HEK293 (cell line): ENCODE measurements at regions not wholly inside any gene's neighbourhood (a gene's known extent, or its start where the extent isn't known, plus 50 kb on each side); places are given as distances from the start of the nearest gene placed in this dataset.
"Not testable (repeated sequence)": the region's sequence is repeated elsewhere in the genome, so short reads cannot be mapped to it uniquely, and the experiment has no call there.

Source experiments
- CTCF ChIA-PET: fragments of 350-600 bp; formaldehyde crosslinking; extraction: SDS; loops from one replicate; lab custom pipeline; 2021; ENCODE audit warnings: antibody characterized with exemption; lab: Yijun Ruan, JAX
- POLR2A ChIA-PET: fragments of 300-600 bp; formaldehyde crosslinking; extraction: SDS; loops from one replicate; lab custom pipeline; 2020; ENCODE audit warnings: antibody characterized with exemption, inconsistent platforms; lab: Yijun Ruan, JAX
- H3K27ac ChIP-seq: fragments of 200-500 bp; sonication (Bioruptor generic); 2 replicates; pipeline ENCODE4 v1.5.1; 2014; ENCODE audit warnings: low read depth, low read length, control low read depth, inconsistent platforms; ENCODE audit errors: extremely low read depth
- H3K36me3 ChIP-seq, 2 experiments: fragments of 200-500 bp in 1 of 2; sonication (Bioruptor generic) in 1 of 2; 1 replicate in 1 of 2; 2 replicates in 1 of 2; pipeline ENCODE4 v1.5.1; 2014 to 2017; ENCODE audit warnings: inconsistent platforms in 2 of 2, low read length in 2 of 2; ENCODE audit not compliant: control insufficient read depth in 2 of 2, insufficient read depth in 1 of 2
- H3K4me1 ChIP-seq: fragments of 200-500 bp; sonication (Bioruptor generic); 2 replicates; pipeline ENCODE4 v1.5.1; 2014; ENCODE audit warnings: mild to moderate bottlenecking, low read length, inconsistent platforms; ENCODE audit not compliant: control insufficient read depth, insufficient read depth
- H3K4me3 ChIP-seq: 2 replicates; pipeline ENCODE4 v1.5.1; 2011; ENCODE audit warnings: low read depth, mild to moderate bottlenecking, control low read depth, low read length, moderate library complexity
- H3K9me3 ChIP-seq: fragments of 200-500 bp; sonication (Bioruptor generic); 2 replicates; pipeline ENCODE4 v1.5.1; 2014; ENCODE audit warnings: low read depth, low read length, inconsistent platforms; ENCODE audit not compliant: control insufficient read depth, insufficient read depth
- FEZF1 ChIP-seq: fragments of 450-650 bp; formaldehyde crosslinking; IDR thresholded peaks from 2 replicates; pipeline ENCODE4 v1.5.1; 2016; ENCODE audit warnings: missing biosample characterization, missing genetic modification characterization
- HOXD13 ChIP-seq: sonication (generic); formaldehyde crosslinking; IDR thresholded peaks from 2 replicates; pipeline ENCODE4 v1.8.0; 2022; ENCODE audit warnings: missing genetic modification reagents, borderline replicate concordance
- IKZF3 ChIP-seq: fragments of 450-650 bp; IDR thresholded peaks from 2 replicates; pipeline ENCODE4 v1.5.0; 2018; ENCODE audit warnings: missing biosample characterization, mild to moderate bottlenecking, missing genetic modification characterization, moderate library complexity
- MYNN ChIP-seq: fragments of 450-650 bp; formaldehyde crosslinking; IDR thresholded peaks from 2 replicates; pipeline ENCODE4 v1.5.1; 2016; ENCODE audit warnings: missing biosample characterization, missing genetic modification characterization, borderline replicate concordance
- PRDM6 ChIP-seq: fragments of 450-650 bp; formaldehyde crosslinking; IDR thresholded peaks from 2 replicates; pipeline ENCODE4 v1.5.1; 2017; ENCODE audit warnings: missing biosample characterization, missing genetic modification characterization
- SP3 ChIP-seq: fragments of 450-650 bp; formaldehyde crosslinking; IDR thresholded peaks from 2 replicates; pipeline ENCODE4 v1.5.1; 2016; ENCODE audit warnings: missing biosample characterization, missing genetic modification characterization
- WT1 ChIP-seq: fragments of 450-650 bp; formaldehyde crosslinking; IDR thresholded peaks from 2 replicates; pipeline ENCODE4 v1.5.1; 2016; ENCODE audit warnings: missing biosample characterization, missing genetic modification characterization
- YY1 ChIP-seq: fragments of 450-650 bp; formaldehyde crosslinking; IDR thresholded peaks from 2 replicates; pipeline ENCODE4 v1.5.1; 2018; ENCODE audit warnings: missing biosample characterization, missing genetic modification characterization
- ZBTB11 ChIP-seq: fragments of 450-650 bp; formaldehyde crosslinking; conservative IDR thresholded peaks from 2 replicates; pipeline ENCODE4 v1.5.1; 2016; ENCODE audit warnings: low read depth, missing biosample characterization, missing genetic modification characterization
- ZNF133 ChIP-seq: fragments of 450-650 bp; formaldehyde crosslinking; IDR thresholded peaks from 2 replicates; pipeline ENCODE4 v1.5.1; 2016; ENCODE audit warnings: missing biosample characterization, missing genetic modification characterization
- ZNF148 ChIP-seq: fragments of 450-650 bp; formaldehyde crosslinking; IDR thresholded peaks from 2 replicates; pipeline ENCODE4 v1.5.0; 2017; ENCODE audit warnings: missing biosample characterization, missing genetic modification characterization, borderline replicate concordance
- ZNF157 ChIP-seq: fragments of 450-650 bp; formaldehyde crosslinking; IDR thresholded peaks from 2 replicates; pipeline ENCODE4 v1.5.1; 2016; ENCODE audit warnings: missing biosample characterization, missing genetic modification characterization
- ZNF175 ChIP-seq: fragments of 450-650 bp; formaldehyde crosslinking; IDR thresholded peaks from 2 replicates; pipeline ENCODE4 v1.5.1; 2016; ENCODE audit warnings: missing biosample characterization, missing genetic modification characterization
- ZNF18 ChIP-seq: fragments of 450-650 bp; formaldehyde crosslinking; IDR thresholded peaks from 2 replicates; pipeline ENCODE4 v1.5.1; 2016; ENCODE audit warnings: missing biosample characterization, missing genetic modification characterization
- ZNF19 ChIP-seq: fragments of 450-650 bp; formaldehyde crosslinking; IDR thresholded peaks from 2 replicates; pipeline ENCODE4; 2016; ENCODE audit warnings: missing biosample characterization, missing genetic modification characterization, low read depth
- ZNF202 ChIP-seq: fragments of 450-650 bp; formaldehyde crosslinking; IDR thresholded peaks from 2 replicates; pipeline ENCODE4 v1.5.1; 2016; ENCODE audit warnings: missing biosample characterization, missing genetic modification characterization, borderline replicate concordance
- ZNF341 ChIP-seq: fragments of 450-650 bp; formaldehyde crosslinking; IDR thresholded peaks from 2 replicates; pipeline ENCODE4; 2016; ENCODE audit warnings: low read depth, missing biosample characterization, missing genetic modification characterization
- ZNF473 ChIP-seq: fragments of 450-650 bp; formaldehyde crosslinking; IDR thresholded peaks from 2 replicates; pipeline ENCODE4 v1.5.1; 2017; ENCODE audit warnings: missing biosample characterization, missing genetic modification characterization
- ZNF521 ChIP-seq: fragments of 450-650 bp; formaldehyde crosslinking; IDR thresholded peaks from 2 replicates; pipeline ENCODE4 v1.5.1; 2017; ENCODE audit warnings: missing biosample characterization, mild to moderate bottlenecking, missing genetic modification characterization
- ZNF529 ChIP-seq: fragments of 450-650 bp; formaldehyde crosslinking; IDR thresholded peaks from 2 replicates; pipeline ENCODE4 v1.5.1; 2017; ENCODE audit warnings: missing genetic modification characterization, missing biosample characterization; ENCODE audit not compliant: insufficient replicate concordance
- ZNF560 ChIP-seq: fragments of 450-650 bp; formaldehyde crosslinking; IDR thresholded peaks from 2 replicates; pipeline ENCODE4 v1.5.1; 2017; ENCODE audit warnings: missing biosample characterization, missing genetic modification characterization, borderline replicate concordance
- ZNF629 ChIP-seq: fragments of 450-650 bp; formaldehyde crosslinking; IDR thresholded peaks from 2 replicates; pipeline ENCODE4 v1.5.1; 2017; ENCODE audit warnings: missing biosample characterization, missing genetic modification characterization
- ZNF670 ChIP-seq: fragments of 450-650 bp; formaldehyde crosslinking; IDR thresholded peaks from 2 replicates; pipeline ENCODE4 v1.5.1; 2016; ENCODE audit warnings: missing biosample characterization, missing genetic modification characterization, low read depth
- ZSCAN16 ChIP-seq: fragments of 450-650 bp; formaldehyde crosslinking; IDR thresholded peaks from 2 replicates; pipeline ENCODE4 v1.5.1; 2016; ENCODE audit warnings: missing biosample characterization, missing genetic modification characterization

GRCh38 chr5:101455851-101456250 is 552.8 kb upstream of the ST8SIA4 start (continued):
- TF ChIP-seq ZNF341 (tag by site-specific recombination): no peak
- no peak for TF ChIP-seq ZNF133 (tag by site-specific recombination)
- TF ChIP-seq ZSCAN16 (tag by site-specific recombination): no peak
- no peak for TF ChIP-seq PRDM6 (tag by site-specific recombination)
- no peak for TF ChIP-seq MYNN (tag by site-specific recombination)
- no peak for TF ChIP-seq SP3 (tag by site-specific recombination)
- TF ChIP-seq ZNF560: no peak

GRCh38 chr5:101455048-101455447 is 552.0 kb upstream of the ST8SIA4 start:
- Histone ChIP-seq H3K27ac (no peak overlapping the region), H3K9me3 (no peaks in the 10 kb centered on the region), H3K4me3 (no peak overlapping the region), H3K4me1 (no peaks in the 10 kb centered on the region), H3K36me3 (no peaks in the 10 kb centered on the region)
- ChIA-PET CTCF (no interaction called here), POLR2A (no interaction called here)
- no peak for TF ChIP-seq ZNF629 (tag by site-specific recombination)
- TF ChIP-seq ZNF529 (tag by site-specific recombination): no peak
- no peak for TF ChIP-seq IKZF3 (tag by site-specific recombination)
- no peak for TF ChIP-seq ZNF148 (tag by site-specific recombination)
- TF ChIP-seq ZNF670 (tag by site-specific recombination): no peak
- TF ChIP-seq ZNF175 (tag by site-specific recombination): no peak
- no peak for TF ChIP-seq ZNF133 (tag by site-specific recombination)
- no peak for TF ChIP-seq WT1 (tag by site-specific recombination)
- TF ChIP-seq ZBTB11 (tag by site-specific recombination): no peak
- no peak for TF ChIP-seq ZNF157 (tag by site-specific recombination)
- no peak for TF ChIP-seq ZNF202 (tag by site-specific recombination)
- TF ChIP-seq HOXD13 (CRISPR knock-in tag): no peak
- no peak for TF ChIP-seq YY1
- no peak for TF ChIP-seq FEZF1
- no peak for TF ChIP-seq ZNF521 (tag by site-specific recombination)
- TF ChIP-seq ZNF18: no peak
- TF ChIP-seq ZNF473: no peak
- TF ChIP-seq MYNN (tag by site-specific recombination): no peak
- TF ChIP-seq ZNF19 (tag by site-specific recombination): no peak

DNA sequence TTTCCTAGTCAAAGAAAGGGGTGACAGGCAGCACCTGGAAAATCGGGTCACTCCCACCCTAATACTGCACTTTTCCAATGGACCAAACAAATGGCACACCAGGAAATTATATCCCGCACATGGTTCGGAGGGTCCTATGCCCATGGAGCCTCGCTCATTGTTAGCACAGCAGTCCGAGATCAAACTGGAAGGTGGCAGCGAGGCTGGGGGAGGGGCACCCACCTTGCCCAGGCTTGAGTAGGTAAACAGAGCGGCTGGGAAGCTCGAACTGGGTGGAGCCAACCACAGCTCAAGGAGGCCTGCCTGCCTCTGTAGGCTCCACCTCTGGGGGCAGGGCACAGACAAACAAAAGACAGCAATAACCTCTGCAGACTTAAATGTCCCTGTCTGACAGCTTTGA is 539.2 kb upstream of the ST8SIA4 start:
- H3K9me3 ChIP-seq, H3K4me3 ChIP-seq, H3K4me1 ChIP-seq, H3K27ac ChIP-seq, CTCF ChIA-PET, POLR2A ChIA-PET, H3K36me3 ChIP-seq: not testable (repeated sequence)
